ENCODE measurements at regions not wholly inside any gene's neighbourhood (a gene's known extent, or its start where the extent isn't known, plus 50 kb on each side); places are given as distances from the start of the nearest gene placed in this dataset.

GRCh38 chrX:10750581-10750980, 130.2 kb upstream of the MID1 start:
- intact Hi-C loops (cut with micrococcal nuclease), result no loop called here
- dilution Hi-C loops (cut with MboI; ENCODE audit: extremely low pct_ligation_motif_present, low sequenced_read_pairs), result no loop called here
- no peak overlapping the region for H3K9ac ChIP-seq (replicated peaks; ENCODE audit: extremely low read depth, insufficient read depth, low read length)
- no peaks in the 10 kb centered on the region for H3K79me2 ChIP-seq (ENCODE audit: control insufficient read depth, insufficient read depth, low read length)
- BruUV-seq (replicated peaks), result no TSS peak
- ChIA-PET POLR2A (no interaction called here), CTCF (interaction anchor here (0.8 kb wide), 1 partner anchor 350 kb away, joined by 3 read pairs; no protein-coding TSS in a partner anchor)
- no peaks in the 10 kb centered on the region for H3K9me3 ChIP-seq (replicated peaks; ENCODE audit: control insufficient read depth, insufficient read depth, low read length)
- H3K9me1 ChIP-seq (replicated peaks; ENCODE audit: control insufficient read depth, extremely low read depth, insufficient read depth, low read length), result no peaks in the 10 kb centered on the region
- H3K27me3 ChIP-seq (ENCODE audit: control insufficient read depth in 2 of 2, insufficient read depth in 2 of 2, low read length in 2 of 2), result no peaks in the 10 kb centered on the region
- FAIRE-seq (no peak), DNase-seq (ENCODE audit: low read depth, low spot score) (no peak)
- no peak overlapping the region for H3K4me2 ChIP-seq (ENCODE audit: insufficient read depth, low read length)
- no peaks in the 10 kb centered on the region for H4K20me1 ChIP-seq (replicated peaks; ENCODE audit: control insufficient read depth, extremely low read depth, insufficient read depth, low read length)
- H3K36me3 ChIP-seq (ENCODE audit: control insufficient read depth in 2 of 2, extremely low read depth in 1 of 2, insufficient read depth in 2 of 2, low read length in 2 of 2), result no peaks in the 10 kb centered on the region
- TF ChIP-seq POLR2AphosphoS5 (IDR thresholded peaks at IDR 0.05; ENCODE audit: insufficient read depth, low read depth, low read length), result no peak
- TF ChIP-seq JUN (IDR thresholded peaks at IDR 0.05; ENCODE audit: borderline replicate concordance, insufficient read depth, insufficient read length, low read depth), result no peak
- no peak overlapping the region for H3K27ac ChIP-seq (ENCODE audit: insufficient read depth, low read depth, low read length)
- peaks cover 9% of the 10 kb centered on the region for H3K4me1 ChIP-seq (ENCODE audit: control insufficient read depth, extremely low read depth, insufficient read depth, low read length)
- no peak overlapping the region for H3K4me3 ChIP-seq (replicated peaks in 1 of 3; ENCODE audit: insufficient read depth in 1 of 3, low read depth in 1 of 3, low read length in 3 of 3)
- no peak overlapping the region for H2AFZ ChIP-seq (ENCODE audit: low read depth, low read length)

- Histone ChIP-seq H3K9me1 (replicated peaks; ENCODE audit: control insufficient read depth, extremely low read depth, insufficient read depth, low read length) (no peaks in the 10 kb centered on the region), H3K9ac (replicated peaks; ENCODE audit: extremely low read depth, insufficient read depth, low read length) (no peak overlapping the region), H3K4me2 (ENCODE audit: insufficient read depth, low read length) (no peak overlapping the region), H3K27ac (ENCODE audit: insufficient read depth, low read depth, low read length) (no peak overlapping the region), H3K4me3 (replicated peaks in 1 of 3; ENCODE audit: insufficient read depth in 1 of 3, low read depth in 1 of 3, low read length in 3 of 3) (no peak overlapping the region), H3K9me3 (replicated peaks; ENCODE audit: control insufficient read depth, insufficient read depth, low read length) (no peaks in the 10 kb centered on the region), H3K79me2 (ENCODE audit: control insufficient read depth, insufficient read depth, low read length) (no peaks in the 10 kb centered on the region), H3K27me3 (ENCODE audit: control insufficient read depth in 2 of 2, insufficient read depth in 2 of 2, low read length in 2 of 2) (no peaks in the 10 kb centered on the region), H4K20me1 (replicated peaks; ENCODE audit: control insufficient read depth, extremely low read depth, insufficient read depth, low read length) (no peaks in the 10 kb centered on the region), H2AFZ (ENCODE audit: low read depth, low read length) (no peak overlapping the region), H3K4me1 (ENCODE audit: control insufficient read depth, extremely low read depth, insufficient read depth, low read length) (peaks cover 9% of the 10 kb centered on the region), H3K36me3 (ENCODE audit: control insufficient read depth in 2 of 2, extremely low read depth in 1 of 2, insufficient read depth in 2 of 2, low read length in 2 of 2) (no peaks in the 10 kb centered on the region)
- DNase-seq (ENCODE audit: low read depth, low spot score), result no peak
- POLR2A ChIA-PET, result no interaction called here
- TF ChIP-seq JUN (IDR thresholded peaks at IDR 0.05; ENCODE audit: borderline replicate concordance, insufficient read depth, insufficient read length, low read depth) (no peak), POLR2AphosphoS5 (IDR thresholded peaks at IDR 0.05; ENCODE audit: insufficient read depth, low read depth, low read length) (no peak), GATA2 (IDR thresholded peaks at IDR 0.05; ENCODE audit: insufficient read depth, insufficient read length, low read depth, low read length) (no peak), EZH2 (IDR thresholded peaks at IDR 0.05; ENCODE audit: borderline replicate concordance, low read depth, low read length, severe bottlenecking) (no peak), POLR2A (IDR thresholded peaks at IDR 0.05; ENCODE audit: low read depth, low read length) (no peak)
- TF ChIP-seq, protein P1, sequence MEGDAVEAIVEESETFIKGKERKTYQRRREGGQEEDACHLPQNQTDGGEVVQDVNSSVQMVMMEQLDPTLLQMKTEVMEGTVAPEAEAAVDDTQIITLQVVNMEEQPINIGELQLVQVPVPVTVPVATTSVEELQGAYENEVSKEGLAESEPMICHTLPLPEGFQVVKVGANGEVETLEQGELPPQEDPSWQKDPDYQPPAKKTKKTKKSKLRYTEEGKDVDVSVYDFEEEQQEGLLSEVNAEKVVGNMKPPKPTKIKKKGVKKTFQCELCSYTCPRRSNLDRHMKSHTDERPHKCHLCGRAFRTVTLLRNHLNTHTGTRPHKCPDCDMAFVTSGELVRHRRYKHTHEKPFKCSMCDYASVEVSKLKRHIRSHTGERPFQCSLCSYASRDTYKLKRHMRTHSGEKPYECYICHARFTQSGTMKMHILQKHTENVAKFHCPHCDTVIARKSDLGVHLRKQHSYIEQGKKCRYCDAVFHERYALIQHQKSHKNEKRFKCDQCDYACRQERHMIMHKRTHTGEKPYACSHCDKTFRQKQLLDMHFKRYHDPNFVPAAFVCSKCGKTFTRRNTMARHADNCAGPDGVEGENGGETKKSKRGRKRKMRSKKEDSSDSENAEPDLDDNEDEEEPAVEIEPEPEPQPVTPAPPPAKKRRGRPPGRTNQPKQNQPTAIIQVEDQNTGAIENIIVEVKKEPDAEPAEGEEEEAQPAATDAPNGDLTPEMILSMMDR (IDR thresholded peaks at IDR 0.05; ENCODE audit: extremely low read depth in 1 of 2, insufficient read depth in 1 of 2, low read depth in 1 of 2, low read length in 2 of 2), result no peak
- intact Hi-C loops (cut with micrococcal nuclease), result no loop called here
- dilution Hi-C loops (cut with MboI; ENCODE audit: extremely low pct_ligation_motif_present, low sequenced_read_pairs), result no loop called here
- CTCF ChIA-PET, result no interaction called here
- no peak for FAIRE-seq
- no TSS peak for BruUV-seq (replicated peaks)
Observed at GRCh38 chrX:10753116-10753515, 132.7 kb upstream of the MID1 start.

Data from endothelial cell of umbilical vein (primary cell).